Adrenal gland (tissue), 5 donors: ENCODE measurements at regions not wholly inside any gene's neighbourhood (a gene's known extent, or its start where the extent isn't known, plus 50 kb on each side); places are given as distances from the start of the nearest gene placed in this dataset.

Source experiments
- CTCF ChIP-seq, 6 experiments: fragments of 450-650 bp in 4 of 6; fragments of 200-600 bp in 2 of 6; sonication (generic) in 1 of 6; IDR thresholded peaks; 1 replicate in 5 of 6; 2 replicates in 1 of 6; pipeline versions ENCODE4 v1.5.1 to v1.8.0; 2016 to 2021; ENCODE audit warnings: antibody characterized with exemption in 6 of 6, mild to moderate bottlenecking in 2 of 6, moderate library complexity in 1 of 6
- POLR2A ChIP-seq, 2 donors: fragments of 450-650 bp; IDR thresholded peaks; one replicate each; pipeline ENCODE4 v1.6.1; 2017; ENCODE audit warnings: antibody characterized with exemption in 2 of 2, mild to moderate bottlenecking in 2 of 2, moderate library complexity in 1 of 2
- donor health status: DM: no; HTN: no; CAD: no.

- no peak for TF ChIP-seq CTCF (IDR thresholded peaks at IDR 0.05)
- TF ChIP-seq POLR2A (IDR thresholded peaks at IDR 0.05) = no peak
Measured at GRCh38 chr6:48986105-48986504, 476.9 kb downstream of the MMUT start.
